SK-N-SH (cell line): ENCODE measurements at regions not wholly inside any gene's neighbourhood (a gene's known extent, or its start where the extent isn't known, plus 50 kb on each side); places are given as distances from the start of the nearest gene placed in this dataset.

Experiments used
- CTCF ChIA-PET: fragments of 300-600, 350-600 bp; formaldehyde crosslinking; extraction: SDS; loops from one replicate; lab custom pipeline; 2021; lab: Yijun Ruan, JAX
- POLR2A ChIA-PET: fragments of 350-600 bp; sonication (Branson Sonifier 250); formaldehyde crosslinking; extraction: SDS; loops from one replicate; lab custom pipeline; 2020; ENCODE audit warnings: antibody characterized with exemption, inconsistent platforms; lab: Yijun Ruan, JAX
- DNase-seq: peaks from one replicate; pipeline ENCODE4 v3.0.0; 2012
- H2AFZ ChIP-seq: fragments of 200-600 bp; sonication (generic); 2 replicates; pipeline ENCODE4 v1.8.1; 2016; ENCODE audit warnings: antibody characterized with exemption, mild to moderate bottlenecking, low read depth
- H3F3A ChIP-seq: fragments of 200-600 bp; sonication (generic); replicated peaks from 2 replicates; pipeline ENCODE3; 2016; ENCODE audit warnings: antibody characterized with exemption, mild to moderate bottlenecking; ENCODE audit not compliant: insufficient read depth
- H3K27ac ChIP-seq, 2 experiments: fragments of 200-500 bp in 1 of 2; fragments of 200-600 bp in 1 of 2; sonication (Bioruptor generic) in 1 of 2; sonication (generic), shearing (Covaris generic) in 1 of 2; 2 replicates each; pipeline versions ENCODE4 v1.5.1 to v1.6.1; 2014 to 2016; ENCODE audit warnings: low read depth in 2 of 2, inconsistent platforms in 1 of 2, low read length in 1 of 2, mild to moderate bottlenecking in 1 of 2, mixed read lengths in 1 of 2
- H3K27me3 ChIP-seq: fragments of 200-600 bp; sonication (generic), shearing (Covaris generic); 2 replicates; pipeline ENCODE4 v1.6.1; 2016; ENCODE audit warnings: mixed run types; ENCODE audit not compliant: insufficient read depth
- H3K36me3 ChIP-seq, 2 experiments: fragments of 200-500 bp in 1 of 2; fragments of 200-600 bp in 1 of 2; sonication (Bioruptor generic) in 1 of 2; sonication (generic) in 1 of 2; replicated peaks in 1 of 2; 2 replicates each; pipeline versions ENCODE3 to v1.5.1; 2014 to 2016; ENCODE audit warnings: low read length in 1 of 2, mild to moderate bottlenecking in 1 of 2; ENCODE audit not compliant: insufficient read depth in 2 of 2, control insufficient read depth in 1 of 2
- H3K4me1 ChIP-seq, 2 experiments: fragments of 200-500 bp in 1 of 2; fragments of 200-600 bp in 1 of 2; sonication (Bioruptor generic) in 1 of 2; sonication (generic), shearing (Covaris generic) in 1 of 2; 2 replicates each; pipeline versions ENCODE4 v1.5.1 to v1.6.1; 2014 to 2016; ENCODE audit warnings: low read depth in 1 of 2, low read length in 1 of 2, mixed run types in 1 of 2; ENCODE audit not compliant: insufficient read depth in 2 of 2, control insufficient read depth in 1 of 2
- H3K4me2 ChIP-seq: fragments of 200-600 bp; sonication (generic), shearing (Covaris generic); 2 replicates; pipeline ENCODE4 v1.6.1; 2017; ENCODE audit warnings: mixed run types
- H3K4me3 ChIP-seq, 2 experiments: fragments of 200-500 bp in 1 of 2; fragments of 200-600 bp in 1 of 2; sonication (Bioruptor generic) in 1 of 2; sonication (generic), shearing (Covaris generic) in 1 of 2; 2 replicates each; pipeline versions ENCODE4 v1.5.1 to v1.8.1; 2014 to 2016; ENCODE audit warnings: low read depth in 2 of 2, inconsistent platforms in 1 of 2, low read length in 1 of 2, mild to moderate bottlenecking in 1 of 2, mixed read lengths in 1 of 2, moderate library complexity in 1 of 2
- H3K79me2 ChIP-seq: fragments of 200-600 bp; sonication (generic); 2 replicates; pipeline ENCODE4 v1.8.1; 2017; ENCODE audit warnings: mild to moderate bottlenecking; ENCODE audit not compliant: insufficient read depth
- H3K9ac ChIP-seq: fragments of 200-600 bp; sonication (generic); 2 replicates; pipeline ENCODE4 v1.6.1; 2017; ENCODE audit warnings: mixed run types
- H3K9me2 ChIP-seq: fragments of 200-600 bp; sonication (generic); 2 replicates; pipeline ENCODE4 v1.6.1; 2017; ENCODE audit warnings: mixed run types
- H3K9me3 ChIP-seq: fragments of 200-600 bp; sonication (generic); 2 replicates; pipeline ENCODE4 v1.6.1; 2017; ENCODE audit warnings: mixed run types, mild to moderate bottlenecking, moderate library complexity
- H4K20me1 ChIP-seq: fragments of 200-600 bp; sonication (generic); 2 replicates; pipeline ENCODE4 v1.6.1; 2017; ENCODE audit warnings: mild to moderate bottlenecking, mixed run types; ENCODE audit not compliant: insufficient read depth
- FOSL2 ChIP-seq: IDR thresholded peaks from 2 replicates; pipeline ENCODE4 v1.4.0; 2012; ENCODE audit warnings: low read depth, mild to moderate bottlenecking, moderate library complexity, borderline replicate concordance
- NRF1 ChIP-seq: IDR thresholded peaks from 2 replicates; pipeline ENCODE4 v1.6.1; 2012; ENCODE audit warnings: low read depth, mild to moderate bottlenecking, low read length
- RAD21 ChIP-seq: IDR thresholded peaks from 2 replicates; pipeline ENCODE4 v1.6.1; 2012; ENCODE audit warnings: mild to moderate bottlenecking, low read length
- RFX5 ChIP-seq: IDR thresholded peaks from 2 replicates; pipeline ENCODE4 v1.6.1; 2012; ENCODE audit warnings: mild to moderate bottlenecking, improper control_type of control experiment, low read length
- RXRA ChIP-seq: IDR thresholded peaks from 2 replicates; pipeline ENCODE4 v1.4.0; 2012; ENCODE audit warnings: low read depth, mild to moderate bottlenecking, borderline replicate concordance
- SIN3A ChIP-seq: IDR thresholded peaks from 2 replicates; pipeline ENCODE4 v1.6.1; 2012; ENCODE audit warnings: low read depth, mild to moderate bottlenecking, low read length, moderate library complexity, borderline replicate concordance
- SMC3 ChIP-seq: IDR thresholded peaks from 2 replicates; pipeline ENCODE4 v1.6.1; 2012; ENCODE audit warnings: low read depth, low read length, improper control_type of control experiment
- TAF1 ChIP-seq: IDR thresholded peaks from 2 replicates; pipeline ENCODE4 v1.6.1; 2012; ENCODE audit warnings: low read depth, mild to moderate bottlenecking, low read length, moderate library complexity, borderline replicate concordance
- TEAD4 ChIP-seq: IDR thresholded peaks from 2 replicates; pipeline ENCODE4 v1.4.0; 2012; ENCODE audit warnings: mild to moderate bottlenecking, borderline replicate concordance; ENCODE audit not compliant: insufficient read depth
- WGBS: methylation state at CpG from one replicate; pipeline ENCODE4 v1.1.6; 2017; ENCODE audit warnings: low lambda C conversion rate; 5-methylcytosine and 5-hydroxymethylcytosine counted together
- TF ChIP-seq, protein P1 (sequence below): IDR thresholded peaks from 2 replicates; pipeline ENCODE4 v1.6.1; 2012; ENCODE audit warnings: mild to moderate bottlenecking, low read depth, low read length, moderate library complexity

DNA sequence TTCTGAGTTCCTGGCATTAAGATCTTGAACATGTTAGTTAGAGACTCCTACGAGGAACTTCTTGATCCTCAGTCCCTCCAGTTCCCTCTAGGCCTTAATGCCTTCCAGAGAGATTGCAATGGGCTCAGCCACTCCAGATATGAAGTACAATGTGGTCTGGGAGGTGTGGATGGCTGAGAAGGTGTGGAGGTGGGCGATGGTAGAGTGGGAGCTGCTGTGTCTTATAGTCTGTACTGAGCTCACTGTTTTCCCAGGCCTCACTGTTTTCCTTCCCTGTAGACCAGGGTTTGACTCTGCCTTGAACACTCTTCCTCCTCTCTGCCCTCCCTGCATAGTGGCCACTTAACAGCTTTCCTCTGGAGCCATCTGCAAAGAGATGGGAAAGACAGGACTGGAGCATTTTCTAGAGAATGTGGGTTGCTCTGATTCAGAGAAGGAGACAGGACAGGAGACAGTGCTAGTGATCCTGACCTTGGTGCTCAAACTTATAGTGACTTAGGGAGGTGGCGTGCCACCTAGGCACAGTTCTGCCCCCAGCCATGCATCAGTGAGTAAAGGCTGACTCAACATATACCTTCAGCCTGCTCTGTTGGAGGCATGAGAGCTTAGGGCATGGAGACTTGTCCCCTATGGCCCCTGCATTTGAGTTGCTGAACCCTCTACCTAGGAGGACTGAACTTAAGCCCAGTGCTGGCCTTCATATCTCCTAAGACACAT lies 129.7 kb downstream of the TDRD15 start (continued):
- TF ChIP-seq, protein P1, sequence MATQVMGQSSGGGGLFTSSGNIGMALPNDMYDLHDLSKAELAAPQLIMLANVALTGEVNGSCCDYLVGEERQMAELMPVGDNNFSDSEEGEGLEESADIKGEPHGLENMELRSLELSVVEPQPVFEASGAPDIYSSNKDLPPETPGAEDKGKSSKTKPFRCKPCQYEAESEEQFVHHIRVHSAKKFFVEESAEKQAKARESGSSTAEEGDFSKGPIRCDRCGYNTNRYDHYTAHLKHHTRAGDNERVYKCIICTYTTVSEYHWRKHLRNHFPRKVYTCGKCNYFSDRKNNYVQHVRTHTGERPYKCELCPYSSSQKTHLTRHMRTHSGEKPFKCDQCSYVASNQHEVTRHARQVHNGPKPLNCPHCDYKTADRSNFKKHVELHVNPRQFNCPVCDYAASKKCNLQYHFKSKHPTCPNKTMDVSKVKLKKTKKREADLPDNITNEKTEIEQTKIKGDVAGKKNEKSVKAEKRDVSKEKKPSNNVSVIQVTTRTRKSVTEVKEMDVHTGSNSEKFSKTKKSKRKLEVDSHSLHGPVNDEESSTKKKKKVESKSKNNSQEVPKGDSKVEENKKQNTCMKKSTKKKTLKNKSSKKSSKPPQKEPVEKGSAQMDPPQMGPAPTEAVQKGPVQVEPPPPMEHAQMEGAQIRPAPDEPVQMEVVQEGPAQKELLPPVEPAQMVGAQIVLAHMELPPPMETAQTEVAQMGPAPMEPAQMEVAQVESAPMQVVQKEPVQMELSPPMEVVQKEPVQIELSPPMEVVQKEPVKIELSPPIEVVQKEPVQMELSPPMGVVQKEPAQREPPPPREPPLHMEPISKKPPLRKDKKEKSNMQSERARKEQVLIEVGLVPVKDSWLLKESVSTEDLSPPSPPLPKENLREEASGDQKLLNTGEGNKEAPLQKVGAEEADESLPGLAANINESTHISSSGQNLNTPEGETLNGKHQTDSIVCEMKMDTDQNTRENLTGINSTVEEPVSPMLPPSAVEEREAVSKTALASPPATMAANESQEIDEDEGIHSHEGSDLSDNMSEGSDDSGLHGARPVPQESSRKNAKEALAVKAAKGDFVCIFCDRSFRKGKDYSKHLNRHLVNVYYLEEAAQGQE, result no peak
- TF ChIP-seq TAF1, result no peak
- TF ChIP-seq SIN3A, result no peak
- TF ChIP-seq NRF1, result no peak
- TF ChIP-seq FOSL2, result no peak
- no peak for TF ChIP-seq RFX5
- no peak for TF ChIP-seq RAD21

DNA sequence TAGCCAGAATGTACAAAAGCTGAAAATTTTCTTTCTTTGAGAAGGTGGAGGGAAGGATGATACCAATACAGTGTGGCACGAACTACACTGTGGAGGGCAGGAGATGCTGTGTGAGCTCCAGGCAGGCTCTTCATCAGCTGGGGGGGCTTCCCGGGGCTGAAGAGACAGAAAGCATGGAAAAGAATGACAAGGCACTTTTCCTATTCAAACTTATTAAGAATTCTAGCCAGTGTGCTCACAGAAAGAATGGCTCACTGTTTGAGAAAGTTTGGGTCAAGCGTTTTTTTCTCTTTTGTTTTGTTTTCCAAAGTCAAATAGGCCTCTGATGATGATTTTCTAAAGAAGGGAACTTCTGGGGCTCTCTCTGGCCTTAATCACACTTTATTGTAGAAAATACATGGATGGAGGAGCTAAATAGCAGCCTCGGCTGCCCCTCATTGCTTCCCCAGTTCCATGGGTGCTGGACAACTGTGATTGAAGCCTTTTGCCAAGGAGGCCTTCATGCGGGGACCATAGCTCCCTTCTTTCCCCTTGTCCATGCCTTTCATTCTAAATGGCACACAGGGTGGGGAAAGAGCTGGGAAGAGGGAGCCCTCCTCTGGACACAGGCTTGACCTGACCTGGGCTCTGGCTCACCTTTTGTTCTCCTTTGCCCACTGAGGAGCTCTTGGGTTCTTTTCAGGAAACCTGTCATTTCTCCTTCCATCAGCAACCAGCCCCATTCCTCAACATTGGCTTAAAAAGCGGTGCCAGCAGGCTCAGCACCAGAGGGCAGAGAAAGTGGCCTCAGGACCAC lies 130.6 kb downstream of the TDRD15 start:
- POLR2A ChIA-PET, result no interaction called here

More for the DNA sequence above, 130.6 kb downstream of the TDRD15 start:
- Histone ChIP-seq H3K4me2 (no peak overlapping the region), H3K36me3 (no peaks in the 10 kb centered on the region)
- TF ChIP-seq SMC3 (no peak), RXRA (no peak), RFX5 (no peak), TEAD4 (no peak)
- TF ChIP-seq, protein P1, result no peak
- TF ChIP-seq, all 33 proteins: peak for 0
- no peak for DNase-seq
- H3K4me3 ChIP-seq, result no peak overlapping the region
- 21% methylated on average over 6 of the region's 6 CpGs for WGBS
- CTCF ChIA-PET, result interaction anchor here (1.1 kb wide), 1 partner anchor 14 kb away, joined by 3 read pairs; no protein-coding TSS in a partner anchor
- H4K20me1 ChIP-seq, result no peaks in the 10 kb centered on the region
- no peaks in the 10 kb centered on the region for H3K9me2 ChIP-seq
- H2AFZ ChIP-seq, result no peak overlapping the region
- H3K27me3 ChIP-seq, result no peaks in the 10 kb centered on the region
- no peaks in the 10 kb centered on the region for H3F3A ChIP-seq
- H3K9me3 ChIP-seq, result no peaks in the 10 kb centered on the region
- no peak overlapping the region for H3K27ac ChIP-seq
- H3K9ac ChIP-seq, result no peak overlapping the region
- no peaks in the 10 kb centered on the region for H3K79me2 ChIP-seq
- peaks cover 0 to 13% of the 10 kb centered on the region in 2 experiments; a peak in 2 of 4 replicates for H3K4me1 ChIP-seq
